PFSK-1 (cell line): ENCODE measurements at regions not wholly inside any gene's neighbourhood (a gene's known extent, or its start where the extent isn't known, plus 50 kb on each side); places are given as distances from the start of the nearest gene placed in this dataset.

Source experiments
- FOXP2 ChIP-seq: optimal IDR thresholded peaks from 2 replicates; pipeline ENCODE3; 2011; ENCODE audit warnings: borderline replicate concordance, control low read depth, inconsistent platforms; ENCODE audit not compliant: insufficient read depth; ENCODE audit errors: extremely low read length, extremely low read depth
- POLR2AphosphoS5 ChIP-seq: IDR thresholded peaks from 2 replicates; pipeline ENCODE4 v1.6.1; 2012; ENCODE audit warnings: low read depth, mild to moderate bottlenecking, control low read depth, low read length, moderate library complexity
- SIN3A ChIP-seq: IDR thresholded peaks from 2 replicates; pipeline ENCODE4 v1.6.1; 2012; ENCODE audit warnings: mild to moderate bottlenecking, low read length, moderate library complexity, borderline replicate concordance; ENCODE audit not compliant: insufficient read depth
- TAF1 ChIP-seq: IDR thresholded peaks from 2 replicates; pipeline ENCODE4 v1.6.1; 2012; ENCODE audit warnings: low read length, control low read depth, borderline replicate concordance; ENCODE audit not compliant: insufficient read depth
- TF ChIP-seq, protein P1 (sequence below), 2 experiments: IDR thresholded peaks; 2 replicates each; pipeline versions ENCODE4 v1.6.1 to v1.8.0; 2011 to 2012; ENCODE audit warnings: low read depth in 2 of 2, low read length in 2 of 2, control low read depth in 1 of 2, inconsistent platforms in 1 of 2, mild to moderate bottlenecking in 1 of 2, moderate library complexity in 1 of 2; ENCODE audit not compliant: insufficient read depth in 1 of 2

GRCh38 chr4:22047793-22048192 is 99.2 kb upstream of the KCNIP4 start:
- TF ChIP-seq POLR2AphosphoS5 (no peak), SIN3A (no peak), FOXP2 (no peak), TAF1 (no peak)
- TF ChIP-seq, protein P1, sequence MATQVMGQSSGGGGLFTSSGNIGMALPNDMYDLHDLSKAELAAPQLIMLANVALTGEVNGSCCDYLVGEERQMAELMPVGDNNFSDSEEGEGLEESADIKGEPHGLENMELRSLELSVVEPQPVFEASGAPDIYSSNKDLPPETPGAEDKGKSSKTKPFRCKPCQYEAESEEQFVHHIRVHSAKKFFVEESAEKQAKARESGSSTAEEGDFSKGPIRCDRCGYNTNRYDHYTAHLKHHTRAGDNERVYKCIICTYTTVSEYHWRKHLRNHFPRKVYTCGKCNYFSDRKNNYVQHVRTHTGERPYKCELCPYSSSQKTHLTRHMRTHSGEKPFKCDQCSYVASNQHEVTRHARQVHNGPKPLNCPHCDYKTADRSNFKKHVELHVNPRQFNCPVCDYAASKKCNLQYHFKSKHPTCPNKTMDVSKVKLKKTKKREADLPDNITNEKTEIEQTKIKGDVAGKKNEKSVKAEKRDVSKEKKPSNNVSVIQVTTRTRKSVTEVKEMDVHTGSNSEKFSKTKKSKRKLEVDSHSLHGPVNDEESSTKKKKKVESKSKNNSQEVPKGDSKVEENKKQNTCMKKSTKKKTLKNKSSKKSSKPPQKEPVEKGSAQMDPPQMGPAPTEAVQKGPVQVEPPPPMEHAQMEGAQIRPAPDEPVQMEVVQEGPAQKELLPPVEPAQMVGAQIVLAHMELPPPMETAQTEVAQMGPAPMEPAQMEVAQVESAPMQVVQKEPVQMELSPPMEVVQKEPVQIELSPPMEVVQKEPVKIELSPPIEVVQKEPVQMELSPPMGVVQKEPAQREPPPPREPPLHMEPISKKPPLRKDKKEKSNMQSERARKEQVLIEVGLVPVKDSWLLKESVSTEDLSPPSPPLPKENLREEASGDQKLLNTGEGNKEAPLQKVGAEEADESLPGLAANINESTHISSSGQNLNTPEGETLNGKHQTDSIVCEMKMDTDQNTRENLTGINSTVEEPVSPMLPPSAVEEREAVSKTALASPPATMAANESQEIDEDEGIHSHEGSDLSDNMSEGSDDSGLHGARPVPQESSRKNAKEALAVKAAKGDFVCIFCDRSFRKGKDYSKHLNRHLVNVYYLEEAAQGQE (IDR thresholded peaks at IDR 0.05; ENCODE audit: insufficient read depth in 1 of 2, low read depth in 2 of 2, low read length in 2 of 2) = no peak

DNA sequence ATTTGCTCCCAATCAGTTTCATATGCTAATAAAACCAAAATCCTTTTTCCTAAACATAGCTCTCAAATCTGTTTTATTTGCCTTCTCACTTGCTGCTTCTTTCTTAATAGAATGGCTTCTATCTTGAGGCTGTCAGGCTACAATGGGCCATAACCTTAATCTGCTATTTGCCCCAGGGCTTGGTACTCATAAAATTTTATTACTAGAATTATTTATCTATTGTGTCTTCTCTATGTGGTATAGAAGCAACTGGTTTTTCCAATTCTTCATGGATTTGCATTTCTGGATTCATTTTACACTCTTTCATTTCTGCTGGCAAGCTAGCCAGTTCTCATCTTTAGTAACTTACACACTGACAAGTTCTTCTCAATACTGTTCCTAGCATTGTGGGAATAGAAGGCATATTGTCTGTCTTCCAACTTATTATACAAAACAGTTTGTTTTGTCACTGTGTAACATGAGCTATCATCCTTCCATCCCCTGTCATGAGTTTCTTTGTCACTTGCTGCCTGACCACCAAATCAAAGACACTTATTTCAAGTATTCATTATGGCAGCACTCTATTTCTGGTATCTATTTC is 96.6 kb upstream of the KCNIP4 start:
- TF ChIP-seq, protein P1 (IDR thresholded peaks at IDR 0.05; ENCODE audit: insufficient read depth in 1 of 2, low read depth in 2 of 2, low read length in 2 of 2) = no peak
- TF ChIP-seq TAF1 = no peak
- no peak for TF ChIP-seq SIN3A
- TF ChIP-seq POLR2AphosphoS5 = no peak
- TF ChIP-seq FOXP2 = no peak

DNA sequence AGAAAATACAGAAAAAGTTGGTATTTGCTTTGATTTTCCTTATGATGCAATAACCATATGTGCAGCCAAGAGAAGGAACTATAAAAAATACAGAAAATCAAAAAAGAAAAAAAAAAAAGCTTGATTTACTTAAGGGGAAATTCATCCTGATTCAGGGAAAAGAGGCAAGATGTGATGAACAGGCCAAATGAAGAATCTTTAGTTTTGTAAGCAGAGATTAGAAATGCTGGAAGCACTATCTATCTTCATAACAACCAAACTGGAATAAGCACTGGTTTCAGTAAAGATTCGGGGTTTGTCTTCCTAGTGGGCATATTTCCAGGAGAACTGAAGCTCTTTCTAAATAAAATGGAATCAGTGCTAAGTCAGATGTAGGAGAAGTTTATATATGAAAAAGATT is 82.9 kb upstream of the KCNIP4 start:
- TF ChIP-seq TAF1 = no peak
- TF ChIP-seq POLR2AphosphoS5 = no peak

DNA sequence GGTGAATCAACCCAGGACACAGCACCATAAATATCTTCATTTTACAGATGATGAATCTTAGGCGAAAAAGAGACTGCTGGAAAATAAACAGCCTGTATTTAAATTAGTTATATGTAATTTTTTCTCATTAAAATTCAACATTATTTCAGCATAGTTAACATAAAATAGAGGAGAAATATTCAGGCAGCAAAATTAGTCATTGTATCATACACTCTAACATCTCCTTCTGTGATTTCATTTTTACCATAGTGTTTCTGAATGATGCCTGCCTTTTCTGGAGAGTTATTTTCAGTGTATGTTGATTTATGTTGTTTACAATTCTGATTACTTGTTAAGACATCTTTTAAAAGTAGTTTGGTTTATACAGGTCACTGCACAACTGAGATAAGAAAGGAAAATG is 82.3 kb upstream of the KCNIP4 start:
- TF ChIP-seq POLR2AphosphoS5 = no peak
- TF ChIP-seq SIN3A = no peak
- TF ChIP-seq TAF1 = no peak
- TF ChIP-seq FOXP2 = no peak
- TF ChIP-seq, protein P1 (IDR thresholded peaks at IDR 0.05; ENCODE audit: insufficient read depth in 1 of 2, low read depth in 2 of 2, low read length in 2 of 2) = no peak

- TF ChIP-seq FOXP2 = no peak
- no peak for TF ChIP-seq POLR2AphosphoS5
- no peak for TF ChIP-seq SIN3A
- TF ChIP-seq, protein P1 (IDR thresholded peaks at IDR 0.05; ENCODE audit: insufficient read depth in 1 of 2, low read depth in 2 of 2, low read length in 2 of 2) = no peak
- TF ChIP-seq TAF1 = no peak
Observed at GRCh38 chr4:22030307-22030706, 81.7 kb upstream of the KCNIP4 start.

DNA sequence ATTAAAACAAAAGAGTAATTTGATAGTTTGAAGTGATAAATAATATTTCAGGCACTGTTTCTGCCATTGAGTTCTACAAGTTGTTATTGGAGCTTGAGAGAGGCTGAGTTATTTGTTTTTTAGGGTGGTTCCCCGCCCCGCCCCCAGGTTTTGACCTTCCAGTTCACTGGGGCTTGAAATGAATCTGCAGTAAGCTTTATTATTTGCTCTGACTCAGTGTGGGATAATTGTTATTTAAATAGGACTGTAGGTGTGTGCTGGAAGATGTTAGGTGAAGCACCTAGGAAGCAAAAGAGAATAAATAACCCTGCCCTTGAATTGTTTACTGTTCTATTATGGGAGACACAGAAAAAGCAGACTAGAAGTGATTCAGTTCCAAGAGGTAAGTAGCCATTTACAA is 81.2 kb upstream of the KCNIP4 start:
- TF ChIP-seq SIN3A = no peak
- TF ChIP-seq TAF1 = no peak
- no peak for TF ChIP-seq POLR2AphosphoS5
- no peak for TF ChIP-seq FOXP2
- TF ChIP-seq, protein P1 (IDR thresholded peaks at IDR 0.05; ENCODE audit: insufficient read depth in 1 of 2, low read depth in 2 of 2, low read length in 2 of 2) = no peak
